GM23248 (cell line): ENCODE measurements at regions not wholly inside any gene's neighbourhood (a gene's known extent, or its start where the extent isn't known, plus 50 kb on each side); places are given as distances from the start of the nearest gene placed in this dataset.

Source experiments
- EZH2 ChIP-seq: fragments of 200-600 bp; sonication (generic); IDR thresholded peaks from 2 replicates; pipeline ENCODE4 v1.6.1; 2018; ENCODE audit warnings: antibody characterized with exemption, mild to moderate bottlenecking; ENCODE audit not compliant: insufficient read depth, poor library complexity, severe bottlenecking
- EZH2phosphoT487 ChIP-seq: fragments of 200-600 bp; sonication (generic); IDR thresholded peaks from 2 replicates; pipeline ENCODE4 v1.6.1; 2018; ENCODE audit warnings: antibody characterized with exemption, moderate library complexity, mild to moderate bottlenecking, low read depth; ENCODE audit not compliant: insufficient read depth

- TF ChIP-seq EZH2phosphoT487 (no peak), EZH2 (no peak)
Observed at GRCh38 chr7:42645906-42646305, 266.0 kb downstream of the C7orf25 start.
